HG03469 (cell line): ENCODE measurements at regions not wholly inside any gene's neighbourhood (a gene's known extent, or its start where the extent isn't known, plus 50 kb on each side); places are given as distances from the start of the nearest gene placed in this dataset.

Source experiments
- ATAC-seq: cut with Tn5 transposase; IDR thresholded peaks from one replicate; pipeline ENCODE4 v1.9.1; 2021; ENCODE audit warnings: mild to moderate bottlenecking, moderate library complexity, moderate number of reproducible peaks; ENCODE audit not compliant: unreplicated experiment

GRCh38 chr16:76612497-76612896 lies 335.3 kb downstream of the CNTNAP4 start:
- ATAC-seq, result no peak

DNA sequence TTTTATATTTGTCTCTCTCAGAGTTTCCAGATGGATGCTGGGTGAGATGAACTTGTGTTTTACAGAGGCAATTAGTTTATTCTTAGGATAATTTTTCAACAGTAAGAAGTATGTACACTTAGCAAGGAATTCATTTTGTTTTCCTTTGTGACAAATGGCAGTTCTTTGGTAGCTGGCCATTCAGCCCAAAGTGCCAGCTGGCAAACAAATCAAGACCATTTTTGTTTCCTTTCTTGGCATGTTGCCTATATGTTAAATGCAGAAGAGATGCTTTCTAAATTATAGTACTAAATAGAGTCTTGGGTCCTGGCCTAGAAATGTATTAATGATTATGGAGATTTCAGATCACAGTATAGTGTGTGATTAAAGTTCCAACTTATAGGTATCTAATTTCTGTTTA lies 337.1 kb downstream of the CNTNAP4 start:
- ATAC-seq, result no peak

GRCh38 chr16:76622876-76623275 lies 345.7 kb downstream of the CNTNAP4 start:
- ATAC-seq, result no peak

GRCh38 chr16:76634847-76635697 lies 357.9 kb downstream of the CNTNAP4 start:
- ATAC-seq, result no peak

- ATAC-seq, result no peak
These were observed 362.6 kb downstream of the CNTNAP4 start for GRCh38 chr16:76639685-76640289.

GRCh38 chr16:76650582-76650981 lies 373.4 kb downstream of the CNTNAP4 start:
- ATAC-seq, result no peak

DNA sequence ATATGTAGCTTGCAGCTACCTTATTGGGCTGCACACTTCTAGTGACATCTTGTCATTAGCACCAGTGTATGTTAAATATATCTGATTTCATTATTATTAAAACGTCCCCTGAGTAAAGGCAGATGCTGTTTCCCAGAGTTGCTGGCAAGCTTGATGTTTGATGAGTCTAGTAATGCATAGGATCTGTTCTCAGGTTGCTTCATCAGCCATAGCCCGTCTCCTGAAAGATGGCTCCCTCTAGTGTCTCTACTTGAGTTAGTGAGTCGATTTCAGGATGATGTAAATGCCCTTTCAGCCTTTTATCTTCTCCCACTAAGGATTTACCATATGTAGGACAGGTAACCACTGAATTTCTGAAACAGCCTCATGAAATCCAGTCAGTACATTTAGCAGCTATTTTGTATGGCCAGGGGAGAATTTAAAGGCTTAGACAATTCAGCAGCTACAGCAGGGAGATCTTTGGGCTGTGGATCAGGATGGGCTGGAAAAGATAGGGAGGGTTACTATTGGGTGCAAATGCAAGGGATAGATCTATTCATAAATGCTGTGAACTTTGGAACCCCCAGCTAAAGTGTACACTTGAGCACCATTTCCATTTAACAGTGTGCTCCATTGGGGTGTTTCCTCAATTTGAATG lies 376.3 kb downstream of the CNTNAP4 start:
- peak; percentile 87 for ATAC-seq

DNA sequence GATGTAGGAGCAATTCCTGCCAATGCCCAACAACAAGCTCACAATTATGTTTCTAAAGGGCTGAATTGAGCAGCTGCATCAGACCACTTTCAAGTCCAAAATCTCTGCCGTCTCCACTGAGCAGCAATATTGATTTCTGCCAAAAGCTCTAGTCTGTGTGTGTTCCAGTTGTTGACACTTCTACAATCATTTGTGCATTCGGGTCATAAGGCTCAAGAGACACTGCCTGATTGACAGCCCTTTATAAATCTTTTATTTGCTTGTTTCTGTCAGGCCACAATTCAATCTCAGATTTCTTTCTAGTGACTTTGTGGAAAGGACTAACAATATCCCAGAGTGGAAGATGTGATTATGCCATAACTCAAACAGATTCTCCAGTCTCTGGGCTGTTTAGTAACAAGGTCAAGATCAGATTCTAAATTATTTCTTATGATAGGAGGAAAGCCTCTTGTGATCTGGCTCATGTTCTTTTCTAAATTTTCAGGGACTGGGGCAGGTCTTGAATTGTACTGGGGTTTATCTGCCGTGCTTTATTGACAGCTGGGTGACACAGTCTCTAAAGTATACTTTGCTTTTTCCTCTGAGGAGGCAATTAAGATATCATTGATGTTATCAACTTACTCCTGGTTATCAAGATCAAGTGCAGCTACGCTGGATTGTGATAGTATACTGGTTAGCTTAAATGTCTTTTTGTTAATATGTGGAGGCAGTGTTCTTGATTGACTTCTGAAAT lies 377.1 kb downstream of the CNTNAP4 start:
- ATAC-seq, result no peak

DNA sequence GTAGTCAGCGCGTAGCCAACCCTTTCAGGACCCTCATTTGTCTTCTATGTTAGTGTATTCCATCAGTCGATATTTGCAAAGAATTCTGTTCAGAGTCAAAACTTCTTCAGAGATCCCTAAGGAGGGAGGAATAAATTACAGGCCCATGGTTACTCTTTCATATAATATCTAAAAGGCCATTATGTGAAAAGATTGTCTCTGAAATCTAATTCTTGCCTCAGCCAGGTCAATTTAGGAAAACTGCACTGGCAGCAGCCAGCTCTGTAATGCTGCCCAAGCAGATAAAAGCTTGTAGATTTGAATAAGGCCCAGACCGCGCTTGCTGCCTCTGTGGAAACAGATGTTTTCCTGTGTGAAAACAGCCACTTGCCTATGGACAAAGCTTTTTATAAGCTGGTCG lies 379.8 kb downstream of the CNTNAP4 start:
- no peak for ATAC-seq

GRCh38 chr16:76661691-76662235 lies 384.6 kb downstream of the CNTNAP4 start:
- ATAC-seq, result no peak

GRCh38 chr16:76665571-76666275 lies 388.5 kb downstream of the CNTNAP4 start:
- no peak for ATAC-seq

- no peak for ATAC-seq
These were observed 391.1 kb downstream of the CNTNAP4 start for GRCh38 chr16:76668207-76668725.

DNA sequence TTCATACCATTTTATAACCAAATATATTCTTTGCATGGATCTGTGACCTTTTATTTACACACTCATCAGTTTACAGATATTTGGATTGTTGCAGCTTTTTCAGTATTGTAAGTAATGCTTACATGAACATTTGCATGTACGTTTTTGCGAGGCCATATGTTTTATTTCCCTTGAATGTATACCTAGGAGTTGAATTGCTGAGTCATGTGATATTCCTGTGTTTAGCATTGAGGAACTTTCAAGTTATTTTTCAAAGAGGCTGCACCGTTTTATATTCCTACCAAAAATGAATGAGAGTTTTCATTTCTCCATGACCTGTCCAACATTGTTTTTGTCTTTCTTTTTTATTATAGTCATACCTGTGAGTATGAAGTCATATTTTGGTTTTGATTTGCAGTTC lies 392.1 kb downstream of the CNTNAP4 start:
- no peak for ATAC-seq

GRCh38 chr16:76670125-76670857 lies 393.1 kb downstream of the CNTNAP4 start:
- no peak for ATAC-seq

- no peak for ATAC-seq
These were observed 399.2 kb downstream of the CNTNAP4 start for GRCh38 chr16:76676356-76676755.

DNA sequence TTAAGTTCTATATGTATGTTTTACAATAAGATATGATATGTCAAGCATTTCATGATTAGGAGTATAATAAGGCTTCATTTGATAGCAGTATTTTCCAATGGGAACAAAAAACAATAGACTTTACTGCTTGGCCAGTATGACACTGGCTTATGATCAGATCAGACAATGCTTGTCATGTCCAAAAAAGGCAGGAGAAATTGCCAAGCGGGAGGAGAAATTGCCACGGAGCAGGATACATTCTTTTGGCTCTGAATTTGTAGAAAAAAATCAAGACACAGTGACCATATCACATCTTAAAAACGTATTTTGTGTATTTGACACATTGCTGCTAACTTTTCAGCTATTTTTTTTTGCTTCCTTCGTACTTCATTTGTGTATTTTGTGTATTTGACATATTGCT lies 404.1 kb downstream of the CNTNAP4 start:
- no peak for ATAC-seq

DNA sequence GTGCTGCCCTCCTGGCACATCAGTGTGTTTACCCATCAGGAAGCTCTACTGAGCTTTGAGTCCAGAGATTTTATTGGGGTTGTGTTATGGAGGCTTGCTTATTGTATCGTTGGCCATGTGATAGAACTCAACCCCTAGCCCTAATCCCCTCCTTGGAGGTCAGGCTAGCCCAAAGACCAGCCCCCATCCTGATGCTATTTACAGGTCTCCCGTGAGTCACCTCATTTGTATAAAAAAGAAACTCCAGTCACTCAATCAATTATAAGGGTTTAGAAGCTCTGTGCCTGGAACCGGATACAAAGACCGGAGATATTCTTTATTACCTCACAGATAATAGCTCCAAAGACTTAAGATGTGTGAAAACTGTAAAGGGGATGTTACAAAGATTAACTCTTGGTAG lies 405.9 kb downstream of the CNTNAP4 start:
- ATAC-seq, result no peak

DNA sequence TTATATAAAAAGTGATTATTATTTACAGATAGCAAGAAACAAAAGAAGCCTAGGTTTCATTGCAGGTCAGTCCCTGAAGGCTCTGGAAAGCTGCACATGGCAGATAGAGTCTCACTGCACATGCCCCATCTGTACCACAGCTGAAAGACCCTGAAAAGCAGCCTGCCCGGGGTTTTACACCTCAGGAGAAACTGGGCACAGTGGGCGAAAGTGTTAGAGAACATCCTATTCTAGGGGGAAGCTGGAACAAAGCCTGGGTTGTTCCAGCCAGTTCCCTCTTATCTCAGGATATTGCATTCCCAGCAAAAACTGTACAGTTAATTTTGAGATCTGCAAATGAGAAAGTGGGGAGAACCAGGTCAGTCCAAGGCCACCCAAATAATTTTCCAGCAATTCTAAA lies 419.7 kb downstream of the CNTNAP4 start:
- no peak for ATAC-seq

GRCh38 chr16:76705892-76706291 lies 428.7 kb downstream of the CNTNAP4 start:
- no peak for ATAC-seq
